Upper lobe of right lung (tissue), 1 donor: ENCODE measurements at regions not wholly inside any gene's neighbourhood (a gene's known extent, or its start where the extent isn't known, plus 50 kb on each side); places are given as distances from the start of the nearest gene placed in this dataset.
"Not testable (repeated sequence)": the region's sequence is repeated elsewhere in the genome, so short reads cannot be mapped to it uniquely, and the experiment has no call there.

Source experiments
- ATAC-seq: fragments of 200-7000 bp; cut with Tn5 transposase; one replicate; pipeline ENCODE4 v1.9.1; 2020; ENCODE audit warnings: mild to moderate bottlenecking, moderate library complexity
- DNase-seq: peaks from one replicate; pipeline ENCODE4 v3.0.0-alpha.2; 2020
- H3K27ac ChIP-seq: fragments of 200-600 bp; one replicate; pipeline ENCODE4 v1.8.0; 2022
- H3K27me3 ChIP-seq: fragments of 200-600 bp; one replicate; pipeline ENCODE4 v1.8.0; 2022; ENCODE audit warnings: mild to moderate bottlenecking
- H3K36me3 ChIP-seq: fragments of 200-600 bp; one replicate; pipeline ENCODE4 v1.8.0; 2022
- H3K4me1 ChIP-seq: fragments of 200-600 bp; one replicate; pipeline ENCODE4 v1.8.0; 2022
- H3K4me3 ChIP-seq: fragments of 200-600 bp; one replicate; pipeline ENCODE4 v1.8.0; 2022; ENCODE audit warnings: mild to moderate bottlenecking
- H3K9me3 ChIP-seq: fragments of 200-600 bp; one replicate; pipeline ENCODE4 v1.8.0; 2022
- CTCF ChIP-seq: fragments of 200-600 bp; IDR thresholded peaks from one replicate; pipeline ENCODE4 v1.8.0; 2022; ENCODE audit warnings: antibody characterized with exemption
- intact Hi-C: fragments of 100-400 bp; cut with DNase I; formaldehyde crosslinking; loops from one replicate; pipeline ENCODE4 v1.11.0; 2022
- donor health status: DM: no; HTN: yes; CAD: no; lungs with severe emphysema.

DNA sequence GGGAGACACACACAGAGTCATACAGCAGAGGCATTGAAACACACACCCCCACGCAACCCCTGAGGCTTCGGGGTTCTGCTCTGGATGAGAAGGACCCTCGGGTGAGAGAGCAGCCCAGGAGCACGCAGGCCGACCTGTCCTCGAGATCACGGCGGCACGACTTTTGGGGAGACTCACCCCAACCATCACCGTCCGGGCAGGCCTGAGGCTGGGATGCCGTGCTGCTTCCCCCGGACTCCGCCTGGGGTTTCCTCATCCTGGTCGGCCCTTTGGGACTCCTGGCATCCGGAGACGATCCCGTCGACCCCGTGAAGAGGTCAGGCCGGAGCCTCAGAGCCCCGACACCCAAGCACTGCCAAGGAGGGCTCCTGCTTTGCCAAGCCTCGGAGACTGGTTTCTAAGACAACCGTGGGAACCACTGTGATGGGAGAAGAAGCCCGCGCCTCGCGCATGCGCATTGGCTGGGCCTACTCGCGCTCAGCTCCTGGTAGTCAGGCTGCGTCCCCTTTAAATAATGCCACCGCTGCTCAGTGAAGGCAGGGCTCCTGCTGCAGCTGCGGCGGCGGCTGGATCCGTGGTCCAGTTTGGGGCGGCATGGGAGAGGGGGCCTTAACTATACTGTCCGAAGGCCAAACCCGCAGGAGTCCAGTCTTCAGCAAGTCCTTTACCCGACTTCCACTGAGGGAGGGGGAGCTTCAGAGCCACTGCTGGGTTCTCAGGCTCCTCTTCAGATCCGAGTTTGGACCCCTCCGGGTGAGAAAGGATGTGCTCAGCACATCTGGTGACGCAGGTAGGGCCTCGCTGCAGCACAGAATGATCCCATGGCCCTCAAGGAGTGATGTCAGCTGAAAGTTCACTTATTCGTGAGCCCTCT, 171.4 kb upstream of the ZNF337 start:
- H3K4me3 ChIP-seq = peak overlapping the region; percentile 47
- H3K9me3 ChIP-seq = no peaks in the 10 kb centered on the region
- H3K27me3 ChIP-seq = peaks cover 3% of the 10 kb centered on the region
- no peaks in the 10 kb centered on the region for H3K36me3 ChIP-seq
- TF ChIP-seq CTCF = no peak
- intact Hi-C loops = no loop called here
- ATAC-seq (peak; percentile 89), DNase-seq (peak; percentile 86)
- H3K27ac ChIP-seq = no peak overlapping the region
- peaks cover 7% of the 10 kb centered on the region for H3K4me1 ChIP-seq

DNA sequence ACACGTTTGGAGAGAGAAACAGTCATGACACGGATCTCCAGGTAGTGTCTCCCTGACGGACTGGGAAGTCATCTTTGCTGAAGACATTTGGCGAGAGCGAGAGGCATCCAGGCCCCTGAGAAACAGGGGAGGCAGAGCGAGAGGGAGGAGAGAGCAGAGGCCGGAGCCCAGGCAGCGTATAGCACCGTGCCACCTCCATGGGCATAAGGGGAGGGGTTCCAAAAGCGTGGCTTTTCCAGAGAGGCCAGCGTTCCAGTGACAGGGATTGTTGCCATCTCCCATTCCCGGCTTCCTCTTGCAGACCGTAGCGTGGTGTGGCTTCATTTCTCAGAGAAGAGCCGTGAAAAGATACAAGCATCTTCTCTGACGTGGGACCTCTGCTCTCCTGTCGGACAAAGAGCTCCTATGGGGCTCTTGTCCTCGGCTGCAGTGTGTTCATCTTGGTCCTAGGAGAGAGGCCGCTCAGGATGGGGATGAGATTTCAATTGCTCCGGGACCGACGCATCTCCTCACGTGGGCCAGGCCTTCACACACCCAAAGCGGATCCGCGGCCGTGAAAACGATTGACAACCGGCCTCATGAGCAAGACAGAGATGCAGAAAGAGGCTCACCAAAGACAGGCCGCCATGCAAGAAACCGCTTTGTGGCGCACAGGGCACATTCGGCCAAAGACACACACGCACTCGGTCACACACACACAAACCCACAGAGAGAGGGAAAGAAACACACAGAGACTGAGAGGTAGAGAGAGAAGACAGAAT, 170.5 kb upstream of the ZNF337 start:
- H3K9me3 ChIP-seq, H3K27ac ChIP-seq, DNase-seq, ATAC-seq, H3K27me3 ChIP-seq, H3K4me1 ChIP-seq, H3K36me3 ChIP-seq, intact Hi-C loops, H3K4me3 ChIP-seq: not testable (repeated sequence)

GRCh38 chr20:25865715-25866656, 169.3 kb upstream of the ZNF337 start:
- Histone ChIP-seq H3K36me3 (no peaks in the 10 kb centered on the region), H3K4me1 (peaks cover 13% of the 10 kb centered on the region), H3K27ac (no peak overlapping the region), H3K27me3 (peaks cover 3% of the 10 kb centered on the region), H3K4me3 (peak overlapping the region; percentile 39), H3K9me3 (no peaks in the 10 kb centered on the region)
- no peak for TF ChIP-seq CTCF
- intact Hi-C loops = no loop called here
- ATAC-seq = peak; percentile 48
- DNase-seq = peak; percentile 91

- DNase-seq, H3K36me3 ChIP-seq, intact Hi-C loops, H3K27ac ChIP-seq, H3K27me3 ChIP-seq, ATAC-seq, H3K9me3 ChIP-seq: not testable (repeated sequence)
- H3K4me3 ChIP-seq = peak overlapping the region; percentile 39
- peaks cover 13% of the 10 kb centered on the region for H3K4me1 ChIP-seq
Observed at GRCh38 chr20:25864963-25865714, 168.5 kb upstream of the ZNF337 start.

DNA sequence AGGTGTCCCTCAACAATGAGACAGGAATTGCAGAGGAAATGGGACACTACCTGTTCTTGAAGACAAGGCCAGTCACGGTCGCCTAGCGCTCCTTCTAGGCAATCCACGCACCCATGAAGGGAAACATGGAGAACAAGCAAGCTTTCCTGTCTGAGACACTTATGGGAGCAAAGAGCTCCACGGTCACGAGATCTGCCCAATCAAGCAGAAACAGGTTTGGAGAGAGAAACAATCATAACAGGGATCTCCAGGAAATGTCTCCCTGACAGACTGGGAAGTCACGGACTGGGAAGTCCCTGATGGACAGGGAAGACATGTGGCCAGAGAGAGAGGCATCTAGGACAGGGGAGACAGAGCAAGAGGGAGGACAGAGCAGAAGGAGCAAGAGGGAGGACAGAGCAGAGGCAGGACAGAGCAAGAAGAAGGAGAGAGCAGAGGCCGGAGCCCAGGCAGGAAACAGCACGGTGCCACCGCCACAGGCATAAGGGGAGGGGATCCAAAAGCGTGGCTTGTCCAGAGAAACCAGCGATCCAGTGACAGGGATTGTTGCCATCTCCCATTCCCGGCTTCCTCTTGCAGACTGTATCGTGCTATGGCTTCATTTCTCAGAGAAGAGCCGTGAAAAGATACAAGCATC, 167.8 kb upstream of the ZNF337 start:
- H3K9me3 ChIP-seq = no peaks in the 10 kb centered on the region
- peaks cover 13% of the 10 kb centered on the region for H3K27me3 ChIP-seq
- ATAC-seq (no peak), DNase-seq (no peak)
- intact Hi-C loops = no loop called here
- no peaks in the 10 kb centered on the region for H3K36me3 ChIP-seq
- no peak overlapping the region for H3K27ac ChIP-seq
- TF ChIP-seq CTCF = no peak
- peaks cover 18% of the 10 kb centered on the region for H3K4me1 ChIP-seq
- no peak overlapping the region for H3K4me3 ChIP-seq
